ENCODE measurements at regions not wholly inside any gene's neighbourhood (a gene's known extent, or its start where the extent isn't known, plus 50 kb on each side); places are given as distances from the start of the nearest gene placed in this dataset.

DNA sequence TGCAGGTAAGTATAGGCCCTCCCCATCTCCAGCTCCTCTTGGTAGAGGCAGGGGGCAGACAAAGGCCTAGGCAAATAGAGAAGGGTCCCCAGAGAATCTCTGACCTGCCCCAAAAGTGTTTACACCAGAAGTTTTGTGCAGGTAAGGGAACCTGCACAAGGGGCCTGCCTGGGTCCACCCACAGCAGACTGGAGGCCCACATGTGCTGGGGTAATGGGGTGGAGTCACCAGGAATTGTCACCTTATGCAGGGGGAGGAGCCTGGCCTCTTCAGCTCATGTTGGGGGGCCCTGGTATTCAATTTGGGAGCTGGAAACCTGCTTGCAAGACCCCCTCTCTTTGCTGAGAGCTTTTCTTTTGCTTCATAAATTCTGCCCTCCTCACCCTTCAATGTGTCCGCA, 302.7 kb downstream of the ZEB1 start:
- TF ChIP-seq, protein P1, sequence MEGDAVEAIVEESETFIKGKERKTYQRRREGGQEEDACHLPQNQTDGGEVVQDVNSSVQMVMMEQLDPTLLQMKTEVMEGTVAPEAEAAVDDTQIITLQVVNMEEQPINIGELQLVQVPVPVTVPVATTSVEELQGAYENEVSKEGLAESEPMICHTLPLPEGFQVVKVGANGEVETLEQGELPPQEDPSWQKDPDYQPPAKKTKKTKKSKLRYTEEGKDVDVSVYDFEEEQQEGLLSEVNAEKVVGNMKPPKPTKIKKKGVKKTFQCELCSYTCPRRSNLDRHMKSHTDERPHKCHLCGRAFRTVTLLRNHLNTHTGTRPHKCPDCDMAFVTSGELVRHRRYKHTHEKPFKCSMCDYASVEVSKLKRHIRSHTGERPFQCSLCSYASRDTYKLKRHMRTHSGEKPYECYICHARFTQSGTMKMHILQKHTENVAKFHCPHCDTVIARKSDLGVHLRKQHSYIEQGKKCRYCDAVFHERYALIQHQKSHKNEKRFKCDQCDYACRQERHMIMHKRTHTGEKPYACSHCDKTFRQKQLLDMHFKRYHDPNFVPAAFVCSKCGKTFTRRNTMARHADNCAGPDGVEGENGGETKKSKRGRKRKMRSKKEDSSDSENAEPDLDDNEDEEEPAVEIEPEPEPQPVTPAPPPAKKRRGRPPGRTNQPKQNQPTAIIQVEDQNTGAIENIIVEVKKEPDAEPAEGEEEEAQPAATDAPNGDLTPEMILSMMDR (IDR thresholded peaks at IDR 0.05; ENCODE audit: low read depth, low read length, poor library complexity, severe bottlenecking), result no peak
- TF ChIP-seq EZH2phosphoT487 (IDR thresholded peaks at IDR 0.05; ENCODE audit: borderline replicate concordance, low read length), result no peak
